HFF-Myc (cell line): ENCODE measurements at regions not wholly inside any gene's neighbourhood (a gene's known extent, or its start where the extent isn't known, plus 50 kb on each side); places are given as distances from the start of the nearest gene placed in this dataset.

ENCODE experiments used
- DNase-seq: peaks from one replicate; pipeline ENCODE4 v3.0.0-alpha.2; 2011; ENCODE audit warnings: low read depth; ENCODE audit errors: extremely low read depth
- H3K4me3 ChIP-seq: replicated peaks from 2 replicates; pipeline ENCODE4 v1.5.1; 2011; ENCODE audit warnings: low read depth, mild to moderate bottlenecking, control low read depth, low read length
- TF ChIP-seq, protein P1 (sequence below): IDR thresholded peaks from 2 replicates; pipeline ENCODE4 v1.5.1; 2012; ENCODE audit warnings: mild to moderate bottlenecking, low read depth, low read length, control low read depth; ENCODE audit errors: missing control alignments

DNA sequence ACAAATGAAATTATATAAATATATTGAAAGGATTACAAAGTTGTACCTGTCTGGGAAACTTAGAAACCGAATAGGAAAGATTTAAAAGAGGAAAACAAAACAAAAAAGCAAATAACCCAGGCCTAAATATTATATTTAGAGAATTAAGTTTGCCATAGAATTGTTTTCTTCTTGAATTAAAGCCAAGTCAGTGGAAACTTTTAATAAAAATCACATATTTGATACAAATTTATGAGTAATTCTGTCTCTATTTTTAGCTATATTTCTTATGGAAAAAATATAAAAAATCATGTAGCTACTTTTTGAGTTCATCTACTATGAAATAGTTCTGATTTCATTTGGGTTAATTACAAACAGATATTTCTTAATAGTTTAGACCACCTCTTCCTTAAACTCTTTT lies 470.2 kb upstream of the HSF2 start:
- TF ChIP-seq, protein P1, sequence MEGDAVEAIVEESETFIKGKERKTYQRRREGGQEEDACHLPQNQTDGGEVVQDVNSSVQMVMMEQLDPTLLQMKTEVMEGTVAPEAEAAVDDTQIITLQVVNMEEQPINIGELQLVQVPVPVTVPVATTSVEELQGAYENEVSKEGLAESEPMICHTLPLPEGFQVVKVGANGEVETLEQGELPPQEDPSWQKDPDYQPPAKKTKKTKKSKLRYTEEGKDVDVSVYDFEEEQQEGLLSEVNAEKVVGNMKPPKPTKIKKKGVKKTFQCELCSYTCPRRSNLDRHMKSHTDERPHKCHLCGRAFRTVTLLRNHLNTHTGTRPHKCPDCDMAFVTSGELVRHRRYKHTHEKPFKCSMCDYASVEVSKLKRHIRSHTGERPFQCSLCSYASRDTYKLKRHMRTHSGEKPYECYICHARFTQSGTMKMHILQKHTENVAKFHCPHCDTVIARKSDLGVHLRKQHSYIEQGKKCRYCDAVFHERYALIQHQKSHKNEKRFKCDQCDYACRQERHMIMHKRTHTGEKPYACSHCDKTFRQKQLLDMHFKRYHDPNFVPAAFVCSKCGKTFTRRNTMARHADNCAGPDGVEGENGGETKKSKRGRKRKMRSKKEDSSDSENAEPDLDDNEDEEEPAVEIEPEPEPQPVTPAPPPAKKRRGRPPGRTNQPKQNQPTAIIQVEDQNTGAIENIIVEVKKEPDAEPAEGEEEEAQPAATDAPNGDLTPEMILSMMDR, result no peak
- H3K4me3 ChIP-seq, result no peak overlapping the region
- no peak for DNase-seq

DNA sequence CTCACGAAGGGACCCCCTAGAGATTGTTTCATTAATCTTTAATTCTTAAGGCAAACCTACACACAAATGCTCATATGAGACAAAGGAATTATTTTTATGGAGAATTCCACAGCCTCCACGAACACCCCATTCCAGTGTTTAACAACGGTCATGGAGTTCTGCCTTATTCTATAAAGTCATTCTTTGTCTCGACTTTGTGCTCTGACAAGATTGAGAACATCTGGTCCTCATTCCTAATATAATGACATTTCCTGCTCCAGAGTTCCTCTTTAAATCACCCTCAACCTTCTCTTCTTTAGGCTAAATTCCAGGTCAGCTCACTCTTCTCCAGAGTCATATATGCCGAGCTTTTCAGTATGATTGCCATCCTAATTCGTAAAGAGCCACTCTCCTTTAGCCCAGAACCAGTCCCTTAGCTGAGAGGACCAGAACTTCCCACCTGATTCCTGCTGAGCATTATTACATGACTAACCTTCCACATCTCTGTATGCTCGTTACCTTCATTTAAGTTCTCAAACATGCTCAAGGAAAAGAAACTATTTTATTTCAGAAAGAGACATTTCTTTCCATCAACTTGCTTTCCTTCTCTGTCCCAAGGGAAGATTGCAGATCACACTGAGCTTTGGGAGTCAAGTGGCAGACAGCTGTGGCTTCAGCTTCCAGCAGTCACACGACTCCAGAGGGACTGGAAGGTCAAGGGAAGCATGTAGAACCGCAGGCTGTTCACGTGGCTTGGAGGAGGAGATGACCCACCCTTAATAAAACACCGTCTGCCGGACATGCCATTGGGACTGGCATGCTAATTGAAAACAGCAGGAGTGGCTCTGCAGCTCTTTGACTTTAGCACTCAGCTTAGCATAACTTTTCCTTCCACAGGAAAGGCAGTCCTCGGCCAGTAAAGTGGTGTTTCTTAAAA lies 467.1 kb upstream of the HSF2 start:
- TF ChIP-seq, protein P1, result no peak
- DNase-seq, result peak; percentile 98
- H3K4me3 ChIP-seq, result peak overlapping the region; percentile 26

DNA sequence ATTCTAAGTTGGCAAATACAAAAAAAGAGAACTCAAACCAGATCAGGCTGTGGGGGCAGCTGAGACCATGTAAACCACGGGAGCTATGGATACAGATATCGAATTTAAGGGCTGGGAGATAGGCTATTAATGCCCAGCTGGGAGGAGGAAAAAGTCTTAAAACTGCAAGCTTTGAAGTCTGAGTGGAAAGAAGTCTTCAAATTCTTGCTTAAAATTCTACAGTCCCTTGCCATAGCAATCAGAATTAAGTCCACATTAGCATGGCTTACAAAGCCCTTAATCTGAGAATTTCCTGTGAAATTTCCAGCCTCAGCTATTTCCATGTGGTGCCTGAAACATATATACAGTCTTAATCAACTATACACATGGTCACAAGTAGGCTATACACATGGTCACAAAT lies 465.0 kb upstream of the HSF2 start:
- TF ChIP-seq, protein P1, result no peak
- DNase-seq, result no peak
- H3K4me3 ChIP-seq, result no peak overlapping the region

DNA sequence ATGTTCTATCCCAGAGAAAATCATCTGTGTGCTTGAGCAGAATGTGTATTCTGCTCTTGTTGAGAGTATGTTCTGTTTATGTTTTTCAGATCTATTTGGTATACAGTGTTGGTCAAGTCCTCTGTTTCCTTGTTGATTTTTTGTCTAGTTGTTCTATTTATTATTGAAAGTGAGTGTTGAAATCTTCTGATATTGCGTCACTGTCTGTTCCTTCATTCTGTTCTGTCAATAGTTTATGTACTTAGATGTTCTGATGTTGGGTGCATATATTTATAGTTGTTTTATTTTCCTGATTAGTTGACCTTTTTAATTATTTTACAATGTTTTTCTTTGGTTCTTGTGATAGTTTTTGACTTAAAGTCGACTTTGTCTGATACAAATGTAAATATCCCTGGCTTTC lies 458.7 kb upstream of the HSF2 start:
- no peak overlapping the region for H3K4me3 ChIP-seq
- DNase-seq, result no peak
- TF ChIP-seq, protein P1, result no peak

DNA sequence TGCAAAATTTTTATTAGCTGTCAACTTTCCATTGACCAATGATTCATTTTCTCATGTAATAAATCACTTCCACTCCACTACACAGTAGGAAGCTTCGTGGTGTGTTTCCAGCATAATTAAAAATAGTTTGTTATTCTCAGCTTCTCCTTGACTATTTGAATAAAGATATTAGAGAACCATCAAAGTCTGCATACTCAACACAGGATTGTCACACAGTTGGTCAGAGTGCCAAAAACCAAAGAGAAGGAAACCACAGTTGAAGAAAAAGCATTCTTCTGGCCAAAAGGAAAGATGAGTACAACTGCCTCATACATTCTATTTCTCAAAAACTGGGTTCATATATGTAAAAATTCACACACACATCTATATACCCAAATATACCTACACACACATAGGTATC lies 455.1 kb upstream of the HSF2 start:
- no peak overlapping the region for H3K4me3 ChIP-seq
- TF ChIP-seq, protein P1, result no peak
- no peak for DNase-seq

DNA sequence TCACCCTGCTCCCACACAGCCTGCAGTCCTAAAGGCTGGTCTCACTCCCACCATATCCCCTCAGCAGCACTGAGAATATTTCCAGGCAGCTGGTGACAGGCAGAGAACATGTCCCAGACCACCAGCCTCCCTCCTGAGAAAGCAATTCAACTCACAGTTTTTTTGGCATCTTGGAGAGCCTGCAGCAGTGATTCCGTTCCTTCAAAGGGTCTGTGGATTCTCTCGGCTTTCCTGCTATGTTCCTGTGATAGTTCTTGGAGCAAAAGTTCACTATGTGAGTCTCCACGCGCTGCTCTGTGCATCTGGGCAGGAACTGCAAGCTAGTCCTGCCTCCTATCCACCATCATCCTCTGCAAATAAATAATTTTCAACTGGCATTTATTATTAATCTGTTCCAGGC lies 448.3 kb upstream of the HSF2 start:
- TF ChIP-seq, protein P1, result no peak
- H3K4me3 ChIP-seq, result no peak overlapping the region
- no peak for DNase-seq
